ENCODE measurements at regions not wholly inside any gene's neighbourhood (a gene's known extent, or its start where the extent isn't known, plus 50 kb on each side); places are given as distances from the start of the nearest gene placed in this dataset.
"Not testable (repeated sequence)": the region's sequence is repeated elsewhere in the genome, so short reads cannot be mapped to it uniquely, and the experiment has no call there.

- DNase-seq, result no peak
- no peaks in the 10 kb centered on the region for H3K9me3 Mint-ChIP-seq
Observed at GRCh38 chr14:59131938-59132795, 56.3 kb upstream of the DAAM1 start.

GRCh38 chr14:59132796-59133494, 55.5 kb upstream of the DAAM1 start:
- ATAC-seq (replicated peaks in 1 of 2) (no peak), DNase-seq (no peak)
- no peaks in the 10 kb centered on the region for H3K36me3 Mint-ChIP-seq (ENCODE audit: insufficient read depth in 2 of 2)
- H3K4me3 Mint-ChIP-seq, result no peak overlapping the region
- H3K9me3 Mint-ChIP-seq, result no peaks in the 10 kb centered on the region
- no peak overlapping the region for H3K27ac Mint-ChIP-seq
- H3K4me1 Mint-ChIP-seq (ENCODE audit: low read depth), result no peaks in the 10 kb centered on the region
- peaks cover 12% of the 10 kb centered on the region for H3K27me3 Mint-ChIP-seq (ENCODE audit: low read depth)

More at GRCh38 chr14:59131938-59132795, 56.3 kb upstream of the DAAM1 start:
- H3K4me3 Mint-ChIP-seq, result no peak overlapping the region
- peaks cover 12% of the 10 kb centered on the region for H3K27me3 Mint-ChIP-seq (ENCODE audit: low read depth)
- no peak overlapping the region for H3K27ac Mint-ChIP-seq
- no peak for ATAC-seq (replicated peaks in 1 of 2)
- H3K4me1 Mint-ChIP-seq (ENCODE audit: low read depth), result no peaks in the 10 kb centered on the region
- H3K36me3 Mint-ChIP-seq (ENCODE audit: insufficient read depth in 2 of 2), result no peaks in the 10 kb centered on the region

GRCh38 chr14:59133709-59134108, 54.8 kb upstream of the DAAM1 start:
- H3K27me3 Mint-ChIP-seq (ENCODE audit: low read depth), result peaks cover 12% of the 10 kb centered on the region
- no peak overlapping the region for H3K27ac Mint-ChIP-seq

GRCh38 chr14:59134307-59134706, 54.2 kb upstream of the DAAM1 start:
- Mint-ChIP-seq H3K36me3 (ENCODE audit: insufficient read depth in 2 of 2) (no peaks in the 10 kb centered on the region), H3K4me1 (ENCODE audit: low read depth) (no peaks in the 10 kb centered on the region), H3K9me3 (no peaks in the 10 kb centered on the region), H3K27me3 (ENCODE audit: low read depth) (peaks cover 12% of the 10 kb centered on the region), H3K4me3 (no peak overlapping the region), H3K27ac (no peak overlapping the region)
- ATAC-seq (replicated peaks in 1 of 2) (no peak), DNase-seq (no peak)

More at GRCh38 chr14:59133709-59134108, 54.8 kb upstream of the DAAM1 start:
- no peak for DNase-seq
- Mint-ChIP-seq H3K4me1 (ENCODE audit: low read depth) (no peaks in the 10 kb centered on the region), H3K36me3 (ENCODE audit: insufficient read depth in 2 of 2) (no peaks in the 10 kb centered on the region), H3K9me3 (no peaks in the 10 kb centered on the region), H3K4me3 (no peak overlapping the region)
- ATAC-seq (replicated peaks in 1 of 2), result no peak

GRCh38 chr14:59137256-59137655, 51.2 kb upstream of the DAAM1 start:
- no peaks in the 10 kb centered on the region for H3K36me3 Mint-ChIP-seq (ENCODE audit: insufficient read depth in 2 of 2)

GRCh38 chr14:59138576-59138975, 49.9 kb upstream of the DAAM1 start:
- H3K4me1 Mint-ChIP-seq (ENCODE audit: low read depth); H3K9me3 Mint-ChIP-seq; H3K36me3 Mint-ChIP-seq (ENCODE audit: insufficient read depth in 2 of 2); H3K4me3 Mint-ChIP-seq; ATAC-seq (replicated peaks in 1 of 2); DNase-seq; H3K27ac Mint-ChIP-seq: not testable (repeated sequence)
- H3K27me3 Mint-ChIP-seq (ENCODE audit: low read depth), result peaks cover 11% of the 10 kb centered on the region

More at GRCh38 chr14:59137256-59137655, 51.2 kb upstream of the DAAM1 start:
- H3K4me3 Mint-ChIP-seq, result no peak overlapping the region
- ATAC-seq (replicated peaks in 1 of 2) (no peak), DNase-seq (no peak)
- H3K27me3 Mint-ChIP-seq (ENCODE audit: low read depth), result peaks cover 12% of the 10 kb centered on the region
- no peak overlapping the region for H3K27ac Mint-ChIP-seq
- no peaks in the 10 kb centered on the region for H3K4me1 Mint-ChIP-seq (ENCODE audit: low read depth)
- no peaks in the 10 kb centered on the region for H3K9me3 Mint-ChIP-seq

Data from activated T-cell treated with anti-CD3 and anti-CD28 coated beads, Interleukin-2, amount 50 U/mL, for 72 hours (primary cell).